ENCODE measurements at regions not wholly inside any gene's neighbourhood (a gene's known extent, or its start where the extent isn't known, plus 50 kb on each side); places are given as distances from the start of the nearest gene placed in this dataset.

- TF ChIP-seq CTCF (IDR thresholded peaks at IDR 0.05): no peak
- H3K4me3 ChIP-seq: no peak overlapping the region
- no peaks in the 10 kb centered on the region for H3K9me3 ChIP-seq
- ATAC-seq (no peak), DNase-seq (no peak)
- no peaks in the 10 kb centered on the region for H3K4me1 ChIP-seq
- intact Hi-C loops (cut with DNase I): no loop called here
- H3K36me3 ChIP-seq: no peaks in the 10 kb centered on the region
- H3K27ac ChIP-seq: no peak overlapping the region
- H3K27me3 ChIP-seq: peaks cover 9% of the 10 kb centered on the region
Measured at GRCh38 chr2:176502619-176503018, 233.4 kb downstream of the MTX2 start.

DNA sequence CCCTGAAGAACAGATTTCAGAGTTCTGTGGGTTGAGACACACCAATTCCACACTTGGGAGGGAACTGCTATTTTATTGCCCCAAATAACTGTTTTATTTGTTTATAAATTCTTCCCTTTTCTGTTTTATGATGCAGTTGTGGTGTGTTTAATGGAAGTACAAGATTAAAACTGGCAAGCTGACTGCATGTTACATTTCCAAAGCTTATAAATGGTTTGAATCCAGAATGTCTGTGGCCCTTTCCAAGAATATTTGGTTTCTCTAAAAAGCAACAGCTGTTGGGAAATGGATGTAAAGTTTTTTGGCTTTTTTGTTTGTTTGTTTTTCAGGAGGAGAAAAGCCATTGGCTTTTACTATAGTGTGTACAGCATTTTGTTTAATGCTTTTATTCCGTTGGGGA, 234.5 kb downstream of the MTX2 start:
- DNase-seq (no peak), ATAC-seq (no peak)
- no peak overlapping the region for H3K4me3 ChIP-seq
- no peaks in the 10 kb centered on the region for H3K9me3 ChIP-seq
- no peaks in the 10 kb centered on the region for H3K4me1 ChIP-seq
- no peak for TF ChIP-seq CTCF (IDR thresholded peaks at IDR 0.05)
- intact Hi-C loops (cut with DNase I): no loop called here
- H3K27me3 ChIP-seq: peaks cover 9% of the 10 kb centered on the region
- H3K36me3 ChIP-seq: no peaks in the 10 kb centered on the region
- H3K27ac ChIP-seq: no peak overlapping the region

DNA sequence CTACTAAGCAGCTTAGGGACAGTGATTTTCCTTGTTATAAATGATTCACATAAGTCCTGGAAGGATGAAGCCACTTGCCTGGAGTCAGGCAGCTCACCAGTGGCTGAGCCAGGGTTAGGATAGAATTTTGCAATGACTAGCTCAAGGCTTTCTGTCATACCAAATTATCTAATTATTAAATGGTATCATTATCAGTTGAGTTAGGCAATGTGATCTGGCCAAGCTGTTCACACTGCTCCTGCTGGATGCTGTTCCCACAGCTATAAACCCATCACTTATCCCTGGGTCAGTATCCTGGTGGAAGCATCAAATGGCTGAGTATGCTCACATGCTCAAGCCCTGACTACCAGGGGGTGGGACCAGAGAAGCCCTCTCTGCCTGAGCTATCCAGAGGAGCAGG, 235.2 kb downstream of the MTX2 start:
- Histone ChIP-seq H3K4me1 (no peaks in the 10 kb centered on the region), H3K36me3 (no peaks in the 10 kb centered on the region), H3K9me3 (no peaks in the 10 kb centered on the region), H3K27me3 (peaks cover 9% of the 10 kb centered on the region), H3K4me3 (no peak overlapping the region), H3K27ac (no peak overlapping the region)
- no peak for ATAC-seq
- intact Hi-C loops (cut with DNase I): no loop called here
- DNase-seq: no peak
- TF ChIP-seq CTCF (IDR thresholded peaks at IDR 0.05): no peak

DNA sequence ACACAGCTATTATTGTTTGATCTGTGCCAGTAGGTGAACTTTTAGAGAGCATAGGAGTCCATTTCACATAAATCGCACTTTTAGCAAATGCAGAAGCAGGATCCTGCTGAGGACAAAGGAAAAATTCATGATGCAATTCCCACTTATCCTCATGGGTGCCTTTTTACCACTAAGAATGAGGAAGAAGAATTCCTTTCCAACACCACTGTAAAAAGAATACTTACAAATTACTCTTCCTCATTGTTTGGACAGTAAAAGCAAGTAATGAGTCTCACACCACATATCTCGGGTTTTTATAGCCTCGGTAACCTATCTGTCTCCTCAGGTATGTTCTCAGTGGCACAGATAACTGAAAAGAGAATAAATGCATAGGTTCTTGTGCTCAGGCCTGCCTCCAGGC, 238.5 kb downstream of the MTX2 start:
- intact Hi-C loops (cut with DNase I): no loop called here
- Histone ChIP-seq H3K27ac (no peak overlapping the region), H3K9me3 (no peaks in the 10 kb centered on the region), H3K4me1 (no peaks in the 10 kb centered on the region), H3K36me3 (no peaks in the 10 kb centered on the region), H3K27me3 (peaks cover 6% of the 10 kb centered on the region), H3K4me3 (no peak overlapping the region)
- ATAC-seq: no peak
- DNase-seq: no peak
- TF ChIP-seq CTCF (IDR thresholded peaks at IDR 0.05): no peak

DNA sequence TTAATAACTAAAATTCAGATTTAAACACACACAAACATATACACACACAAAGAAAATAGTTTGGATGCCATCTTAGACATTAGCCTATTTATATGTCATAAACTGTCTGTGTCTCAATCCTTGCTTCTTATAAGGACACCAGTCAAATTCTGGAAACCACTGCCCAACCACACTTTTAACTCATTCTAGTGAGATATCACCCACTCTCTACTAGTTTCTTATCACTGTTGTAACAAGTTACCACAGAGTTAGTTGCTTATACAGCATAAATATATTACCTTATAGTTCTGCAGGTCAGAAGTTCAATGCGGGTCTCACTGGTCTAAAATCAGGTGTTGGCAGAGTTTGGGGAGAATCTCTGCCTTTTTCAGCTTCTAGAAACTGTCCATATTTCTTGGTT, 239.1 kb downstream of the MTX2 start:
- intact Hi-C loops (cut with DNase I): no loop called here
- Histone ChIP-seq H3K4me3 (no peak overlapping the region), H3K4me1 (no peaks in the 10 kb centered on the region), H3K36me3 (no peaks in the 10 kb centered on the region), H3K27ac (no peak overlapping the region), H3K9me3 (no peaks in the 10 kb centered on the region), H3K27me3 (no peaks in the 10 kb centered on the region)
- no peak for TF ChIP-seq CTCF (IDR thresholded peaks at IDR 0.05)
- no peak for ATAC-seq
- no peak for DNase-seq

- Histone ChIP-seq H3K36me3 (no peaks in the 10 kb centered on the region), H3K27me3 (no peaks in the 10 kb centered on the region), H3K9me3 (no peaks in the 10 kb centered on the region), H3K4me3 (no peak overlapping the region), H3K27ac (no peak overlapping the region), H3K4me1 (no peaks in the 10 kb centered on the region)
- ATAC-seq: no peak
- intact Hi-C loops (cut with DNase I): no loop called here
- no peak for DNase-seq
- no peak for TF ChIP-seq CTCF (IDR thresholded peaks at IDR 0.05)
Measured at GRCh38 chr2:176508984-176509740, 239.9 kb downstream of the MTX2 start.

Data from upper lobe of right lung (tissue), 1 donor.